8988T (cell line): ENCODE measurements at regions not wholly inside any gene's neighbourhood (a gene's known extent, or its start where the extent isn't known, plus 50 kb on each side); places are given as distances from the start of the nearest gene placed in this dataset.

Experiments
- DNase-seq: peaks from one replicate; pipeline ENCODE4 v3.0.0; 2011

- DNase-seq, result no peak
These were observed 523.2 kb downstream of the OTOL1 start for GRCh38 chr3:162019817-162020216.

GRCh38 chr3:162021206-162021605, 524.6 kb downstream of the OTOL1 start:
- no peak for DNase-seq

GRCh38 chr3:162022911-162023310, 526.3 kb downstream of the OTOL1 start:
- no peak for DNase-seq

GRCh38 chr3:162029736-162030135, 533.1 kb downstream of the OTOL1 start:
- DNase-seq, result no peak

- DNase-seq, result no peak
These were observed 537.8 kb downstream of the OTOL1 start for GRCh38 chr3:162034368-162034767.

GRCh38 chr3:162041622-162042021, 545.0 kb downstream of the OTOL1 start:
- no peak for DNase-seq

- DNase-seq, result no peak
These were observed 556.0 kb downstream of the OTOL1 start for GRCh38 chr3:162052636-162053035.

- no peak for DNase-seq
These were observed 576.1 kb downstream of the OTOL1 start for GRCh38 chr3:162072656-162073164.

GRCh38 chr3:162073422-162073975, 576.9 kb downstream of the OTOL1 start:
- DNase-seq, result no peak

GRCh38 chr3:162077108-162077507, 580.5 kb downstream of the OTOL1 start:
- DNase-seq, result no peak

- DNase-seq, result no peak
These were observed 585.9 kb downstream of the OTOL1 start for GRCh38 chr3:162082516-162082915.

- no peak for DNase-seq
These were observed 590.8 kb downstream of the OTOL1 start for GRCh38 chr3:162087361-162087760.

GRCh38 chr3:162092751-162093150, 596.1 kb downstream of the OTOL1 start:
- no peak for DNase-seq

- no peak for DNase-seq
These were observed 597.7 kb downstream of the OTOL1 start for GRCh38 chr3:162094301-162094700.

GRCh38 chr3:162096874-162097273, 600.3 kb downstream of the OTOL1 start:
- no peak for DNase-seq

GRCh38 chr3:162103808-162104207, 607.2 kb downstream of the OTOL1 start:
- no peak for DNase-seq

- no peak for DNase-seq
These were observed 615.3 kb downstream of the OTOL1 start for GRCh38 chr3:162111861-162112260.

- DNase-seq, result no peak
These were observed 616.1 kb downstream of the OTOL1 start for GRCh38 chr3:162112719-162113118.

- DNase-seq, result no peak
These were observed 621.4 kb downstream of the OTOL1 start for GRCh38 chr3:162117961-162118360.

GRCh38 chr3:162119651-162120050, 623.0 kb downstream of the OTOL1 start:
- no peak for DNase-seq

- DNase-seq, result no peak
These were observed 625.8 kb downstream of the OTOL1 start for GRCh38 chr3:162122405-162122804.

- no peak for DNase-seq
These were observed 629.2 kb downstream of the OTOL1 start for GRCh38 chr3:162125790-162126189.

- no peak for DNase-seq
These were observed 634.0 kb downstream of the OTOL1 start for GRCh38 chr3:162130582-162130981.

- DNase-seq, result no peak
These were observed 636.4 kb downstream of the OTOL1 start for GRCh38 chr3:162132981-162133380.

- DNase-seq, result no peak
These were observed 638.0 kb downstream of the OTOL1 start for GRCh38 chr3:162134571-162134970.
